Vagina (tissue), 2 donors: ENCODE measurements at regions not wholly inside any gene's neighbourhood (a gene's known extent, or its start where the extent isn't known, plus 50 kb on each side); places are given as distances from the start of the nearest gene placed in this dataset.

Source experiments
- CTCF ChIP-seq, 3 experiments: fragments of 450-650 bp in 2 of 3; fragments of 200-600 bp in 1 of 3; sonication (generic) in 1 of 3; IDR thresholded peaks; one replicate each; pipeline ENCODE4 v1.5.1; 2017 to 2019; ENCODE audit warnings: antibody characterized with exemption in 3 of 3, mild to moderate bottlenecking in 2 of 3, moderate library complexity in 2 of 3
- POLR2A ChIP-seq, 2 donors: fragments of 450-650 bp; IDR thresholded peaks; one replicate each; pipeline ENCODE4 v1.6.1; 2017; ENCODE audit warnings: antibody characterized with exemption in 2 of 2, mild to moderate bottlenecking in 2 of 2, moderate library complexity in 2 of 2

GRCh38 chr6:99819853-99820252 is 174.2 kb downstream of the MCHR2 start:
- TF ChIP-seq POLR2A (IDR thresholded peaks at IDR 0.05) (no peak), CTCF (IDR thresholded peaks at IDR 0.05) (no peak)
